ENCODE measurements at regions not wholly inside any gene's neighbourhood (a gene's known extent, or its start where the extent isn't known, plus 50 kb on each side); places are given as distances from the start of the nearest gene placed in this dataset.

- TF ChIP-seq CTCF (IDR thresholded peaks at IDR 0.05; ENCODE audit: poor library complexity) (no peak), EZH2 (IDR thresholded peaks at IDR 0.05; ENCODE audit: borderline replicate concordance) (no peak)
Observed at GRCh38 chr1:102586022-102586421, 522.3 kb downstream of the COL11A1 start.
